Transverse colon (tissue), 4 donors: ENCODE measurements at regions not wholly inside any gene's neighbourhood (a gene's known extent, or its start where the extent isn't known, plus 50 kb on each side); places are given as distances from the start of the nearest gene placed in this dataset.

Experiments used
- DNase-seq: peaks from one replicate; pipeline ENCODE4 v3.0.0-alpha.2; 2019
- H3K27ac ChIP-seq, 4 donors: fragments of 200-600 bp; sonication (generic); 2 replicates each; pipeline ENCODE4 v1.5.1; 2016 to 2018; ENCODE audit warnings: inconsistent platforms in 4 of 4
- H3K27me3 ChIP-seq: fragments of 200-600 bp; sonication (generic); 2 replicates; pipeline ENCODE4 v1.5.1; 2017; ENCODE audit warnings: inconsistent platforms
- H3K36me3 ChIP-seq, 4 donors: fragments of 200-600 bp; sonication (generic); 2 replicates each; pipeline ENCODE4 v1.5.1; 2017 to 2019; ENCODE audit warnings: inconsistent platforms in 4 of 4
- H3K4me1 ChIP-seq, 4 donors: fragments of 200-600 bp; sonication (generic); 2 replicates each; pipeline ENCODE4 v1.5.1; 2017 to 2020; ENCODE audit warnings: inconsistent platforms in 4 of 4
- H3K4me3 ChIP-seq, 4 donors: fragments of 200-600 bp; sonication (generic); 1 replicate in 1 of 4; 2 replicates in 3 of 4; pipeline versions ENCODE4 v1.5.1 to v1.6.1; 2017 to 2019; ENCODE audit warnings: inconsistent platforms in 4 of 4
- H3K9me3 ChIP-seq, 2 donors: fragments of 200-600 bp; sonication (generic); 2 replicates each; pipeline ENCODE4 v1.5.1; 2017 to 2019; ENCODE audit warnings: inconsistent platforms in 2 of 2
- CTCF ChIP-seq, 5 experiments: fragments of 200-600 bp in 3 of 5; fragments of 450-650 bp in 2 of 5; sonication (generic) in 3 of 5; IDR thresholded peaks; 1 replicate in 2 of 5; 2 replicates in 3 of 5; pipeline ENCODE4 v1.5.1; 2016 to 2017; ENCODE audit warnings: antibody characterized with exemption in 5 of 5, inconsistent platforms in 3 of 5, mild to moderate bottlenecking in 2 of 5, moderate library complexity in 1 of 5
- EP300 ChIP-seq: sonication (generic); formaldehyde crosslinking; IDR thresholded peaks from one replicate; pipeline ENCODE4 v1.6.1; 2017; ENCODE audit warnings: antibody characterized with exemption, low read depth
- POLR2A ChIP-seq: fragments of 450-650 bp; IDR thresholded peaks from one replicate; pipeline ENCODE4 v1.6.1; 2016; ENCODE audit warnings: antibody characterized with exemption, mild to moderate bottlenecking, moderate library complexity
- POLR2AphosphoS5 ChIP-seq, 3 donors: sonication (generic); formaldehyde crosslinking; IDR thresholded peaks; one replicate each; pipeline ENCODE4 v1.6.1; 2016; ENCODE audit warnings: antibody characterized with exemption in 3 of 3
- WGBS, 2 donors: methylation state at CpG; one replicate each; pipeline ENCODE4 v1.1.5; 2018; ENCODE audit warnings: low coverage in 1 of 2; 5-methylcytosine and 5-hydroxymethylcytosine counted together
- in situ Hi-C, 4 donors: fragments of 200-750 bp; cut with MboI; loops; one replicate each; pipeline versions ENCODE4 v1.15.0 to v1.15.1; 2017; ENCODE audit warnings: low sequenced_read_pairs in 3 of 4, low pct_ligation_motif_present in 1 of 4, low pct_unique_long_range_greater_than_20kb in 1 of 4
- intact Hi-C: fragments of 100-400 bp; cut with DNase I; formaldehyde crosslinking; loops from one replicate; pipeline ENCODE4 v1.15.1; 2023; ENCODE audit warnings: low total_unique reads

GRCh38 chr4:182170417-182170935 lies 72.7 kb upstream of the TENM3 start:
- intact Hi-C loops (no loop called here), in situ Hi-C loops (no loop called here)
- Histone ChIP-seq H3K27ac (no peak overlapping the region), H3K4me3 (no peak overlapping the region), H3K9me3 (no peaks in the 10 kb centered on the region), H3K36me3 (no peaks in the 10 kb centered on the region), H3K4me1 (no peaks in the 10 kb centered on the region), H3K27me3 (no peaks in the 10 kb centered on the region)
- 65 to 72% methylated on average over 3 of the region's 3 CpGs for WGBS, 2 donors
- TF ChIP-seq POLR2AphosphoS5 (IDR thresholded peaks at IDR 0.05) (no peak), CTCF (IDR thresholded peaks at IDR 0.05) (no peak), POLR2A (no peak), EP300 (no peak)
- no peak for DNase-seq

GRCh38 chr4:182174979-182175378 lies 68.2 kb upstream of the TENM3 start:
- in situ Hi-C loops (no loop called here), intact Hi-C loops (no loop called here)
- Histone ChIP-seq H3K4me1 (no peaks in the 10 kb centered on the region), H3K27ac (no peak overlapping the region), H3K27me3 (no peaks in the 10 kb centered on the region), H3K36me3 (no peaks in the 10 kb centered on the region), H3K9me3 (no peaks in the 10 kb centered on the region), H3K4me3 (no peak overlapping the region)
- TF ChIP-seq POLR2AphosphoS5 (IDR thresholded peaks at IDR 0.05) (no peak), CTCF (IDR thresholded peaks at IDR 0.05) (no peak), EP300 (no peak), POLR2A (no peak)
- no peak for DNase-seq
- WGBS, 2 donors, result 67 to 80% methylated on average over 1 of the region's 1 CpG

- no peaks in the 10 kb centered on the region for H3K4me1 ChIP-seq
- H3K36me3 ChIP-seq, result no peaks in the 10 kb centered on the region
- H3K27me3 ChIP-seq, result no peaks in the 10 kb centered on the region
- H3K4me3 ChIP-seq, result no peak overlapping the region
- no peak for DNase-seq
- no peak for TF ChIP-seq CTCF (IDR thresholded peaks at IDR 0.05)
- TF ChIP-seq POLR2AphosphoS5 (IDR thresholded peaks at IDR 0.05), result no peak
- TF ChIP-seq POLR2A, result no peak
- no peak for TF ChIP-seq EP300
- intact Hi-C loops (no loop called here), in situ Hi-C loops (no loop called here)
- H3K9me3 ChIP-seq, result no peaks in the 10 kb centered on the region
- 81 to 82% methylated on average over 14 to 19 of the region's 19 CpGs for WGBS, 2 donors
- no peak overlapping the region for H3K27ac ChIP-seq
Measured at GRCh38 chr4:182175788-182176519, 67.2 kb upstream of the TENM3 start.

GRCh38 chr4:182177166-182177565 lies 66.0 kb upstream of the TENM3 start:
- Histone ChIP-seq H3K27me3 (no peaks in the 10 kb centered on the region), H3K4me3 (no peak overlapping the region), H3K9me3 (no peaks in the 10 kb centered on the region), H3K27ac (no peak overlapping the region), H3K36me3 (no peaks in the 10 kb centered on the region), H3K4me1 (no peaks in the 10 kb centered on the region)
- intact Hi-C loops, result no loop called here
- DNase-seq, result no peak
- in situ Hi-C loops, result no loop called here
- TF ChIP-seq CTCF (IDR thresholded peaks at IDR 0.05) (no peak), POLR2AphosphoS5 (IDR thresholded peaks at IDR 0.05) (no peak), EP300 (no peak), POLR2A (no peak)
- 78 to 84% methylated on average over 6 of the region's 6 CpGs for WGBS, 2 donors
